ENCODE measurements at regions not wholly inside any gene's neighbourhood (a gene's known extent, or its start where the extent isn't known, plus 50 kb on each side); places are given as distances from the start of the nearest gene placed in this dataset.

GRCh38 chr1:18557621-18558465, 72.8 kb upstream of the PAX7 start:
- TF ChIP-seq CTCF (IDR thresholded peaks at IDR 0.05; ENCODE audit: low read depth, low read length) (no peak), POLR2A (IDR thresholded peaks at IDR 0.05; ENCODE audit: extremely low read depth, insufficient read length) (no peak)

Measured in NB4 (cell line).